ENCODE measurements at regions not wholly inside any gene's neighbourhood (a gene's known extent, or its start where the extent isn't known, plus 50 kb on each side); places are given as distances from the start of the nearest gene placed in this dataset.

DNA sequence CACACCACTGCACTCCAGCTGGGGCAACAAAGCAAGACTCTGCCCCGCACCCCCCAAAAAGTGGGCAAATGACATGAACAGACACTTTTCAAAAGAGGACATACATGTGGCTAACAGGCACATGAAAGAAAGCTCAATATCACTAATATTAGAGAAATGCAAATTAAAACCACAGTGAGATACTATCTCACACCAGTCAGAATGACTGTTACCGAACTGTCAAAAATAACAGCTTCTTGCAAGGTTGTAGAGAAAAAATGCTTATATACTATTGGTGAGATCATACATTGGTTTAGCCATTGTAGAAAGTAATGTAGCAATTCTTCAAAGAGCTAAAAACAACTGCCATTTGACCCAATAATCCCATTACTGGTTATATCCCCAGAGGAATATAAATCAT, 99.5 kb upstream of the SPATA13 start:
- TF ChIP-seq POLR2A (IDR thresholded peaks at IDR 0.05) (no peak), CTCF (IDR thresholded peaks at IDR 0.05) (no peak), EP300 (IDR thresholded peaks at IDR 0.05) (no peak)
